ENCODE measurements at regions not wholly inside any gene's neighbourhood (a gene's known extent, or its start where the extent isn't known, plus 50 kb on each side); places are given as distances from the start of the nearest gene placed in this dataset.

DNA sequence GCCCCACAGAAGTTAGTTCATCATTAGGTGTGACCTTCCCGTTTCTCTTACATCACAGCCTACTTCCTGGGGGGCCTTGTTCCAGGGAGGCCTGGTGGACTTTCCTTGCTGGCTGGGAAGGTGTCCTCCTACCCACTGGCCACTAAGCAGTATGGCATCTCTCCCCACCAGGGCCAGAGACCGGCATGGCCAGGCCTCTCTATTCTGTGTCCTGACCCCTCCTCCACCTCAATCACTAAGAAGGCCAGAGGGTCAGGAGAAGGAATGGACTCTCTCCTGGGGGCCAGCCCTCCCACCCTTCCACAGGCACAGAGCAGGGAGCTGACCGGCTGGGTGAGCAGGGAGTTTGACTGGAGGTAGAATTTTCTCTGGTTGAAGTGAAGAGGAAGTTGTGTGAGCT is 81.9 kb downstream of the PJA1 start:
- WGBS (ENCODE audit: extremely low coverage, insufficient coverage, insufficient read length), result no CpG with 5 or more reads among the region's 3 CpGs
- no peak overlapping the region for H3K18ac ChIP-seq (ENCODE audit: low read length)
- H2BK120ac ChIP-seq (ENCODE audit: insufficient read depth, low read length, poor library complexity), result no peak overlapping the region
- peak; percentile 50 to 54 for DNase-seq
- no peaks in the 10 kb centered on the region for H3K9me3 ChIP-seq (ENCODE audit: insufficient read depth, low read depth, low read length)
- no peak overlapping the region for H3K14ac ChIP-seq (ENCODE audit: low read length)
- no peak overlapping the region for H2BK12ac ChIP-seq (ENCODE audit: low read length)
- H3K27me3 ChIP-seq (ENCODE audit: insufficient read depth, low read length), result no peaks in the 10 kb centered on the region
- H4K12ac ChIP-seq (ENCODE audit: low read depth, low read length), result no peak overlapping the region
- no peaks in the 10 kb centered on the region for H3K79me2 ChIP-seq (ENCODE audit: control insufficient read depth, insufficient read depth, low read length, poor library complexity)
- no peaks in the 10 kb centered on the region for H3K36me3 ChIP-seq (ENCODE audit: control insufficient read depth in 1 of 2, insufficient read depth in 2 of 2, low read length in 2 of 2)
- H3K23ac ChIP-seq (ENCODE audit: low read length), result no peak overlapping the region
- no peak overlapping the region for H2AFZ ChIP-seq (ENCODE audit: insufficient read depth, low read length, poor library complexity)
- H3K4me3 ChIP-seq (ENCODE audit: low read depth, low read length), result no peak overlapping the region
- H3K4ac ChIP-seq (ENCODE audit: low read depth, low read length), result no peak overlapping the region
- no peak overlapping the region for H2BK5ac ChIP-seq (ENCODE audit: low read depth, low read length, poor library complexity)
- H3K79me1 ChIP-seq (ENCODE audit: low read length), result peaks cover 5% of the 10 kb centered on the region
- H2AK5ac ChIP-seq (ENCODE audit: low read length), result no peak overlapping the region
- peak overlapping the region; percentile 3 for H3K27ac ChIP-seq (ENCODE audit: low read depth, low read length)
- no peak overlapping the region for H3K4me2 ChIP-seq (ENCODE audit: low read length)
- no peak overlapping the region for H4K91ac ChIP-seq (ENCODE audit: low read depth, low read length)
- no peak overlapping the region for H3K9ac ChIP-seq (ENCODE audit: low read length)
- H3K4me1 ChIP-seq (ENCODE audit: control insufficient read depth in 1 of 2, insufficient read depth in 2 of 2, low read length in 2 of 2), result peaks cover 28 to 36% of the 10 kb centered on the region in 2 experiments
- no peak overlapping the region for H4K8ac ChIP-seq (ENCODE audit: low read depth, low read length)

DNA sequence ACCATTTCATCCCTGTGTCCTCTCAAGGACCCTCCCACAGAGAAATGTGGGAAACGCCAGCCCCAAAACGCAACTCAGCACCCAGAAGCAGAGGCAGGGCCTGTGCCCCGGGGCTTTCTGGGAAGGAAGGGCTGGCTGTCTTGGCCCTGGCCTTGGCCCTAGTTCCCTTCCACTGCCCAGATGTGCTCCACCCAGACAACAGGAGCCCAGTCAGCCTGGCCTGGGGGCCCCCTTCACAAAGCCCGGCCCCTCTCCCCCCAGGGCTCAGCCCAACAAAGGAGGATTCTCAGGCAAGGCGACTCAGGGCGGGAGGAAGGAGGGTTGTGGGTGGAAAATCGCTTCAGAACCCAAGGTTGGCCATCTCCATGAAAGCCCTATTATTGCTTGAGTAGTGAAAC is 82.5 kb downstream of the PJA1 start:
- no peak overlapping the region for H3K4me3 ChIP-seq (ENCODE audit: low read depth, low read length)
- no peak overlapping the region for H4K12ac ChIP-seq (ENCODE audit: low read depth, low read length)
- no peak overlapping the region for H3K4me2 ChIP-seq (ENCODE audit: low read length)
- H3K36me3 ChIP-seq (ENCODE audit: control insufficient read depth in 1 of 2, insufficient read depth in 2 of 2, low read length in 2 of 2), result no peaks in the 10 kb centered on the region
- no peaks in the 10 kb centered on the region for H3K9me3 ChIP-seq (ENCODE audit: insufficient read depth, low read depth, low read length)
- H3K18ac ChIP-seq (ENCODE audit: low read length), result no peak overlapping the region
- no peak overlapping the region for H3K27ac ChIP-seq (ENCODE audit: low read depth, low read length)
- no peak overlapping the region for H2AFZ ChIP-seq (ENCODE audit: insufficient read depth, low read length, poor library complexity)
- peak overlapping the region; percentile 32 for H3K14ac ChIP-seq (ENCODE audit: low read length)
- peak overlapping the region; percentile 49 for H2AK5ac ChIP-seq (ENCODE audit: low read length)
- no peak overlapping the region for H2BK5ac ChIP-seq (ENCODE audit: low read depth, low read length, poor library complexity)
- no peak overlapping the region for H3K23ac ChIP-seq (ENCODE audit: low read length)
- H3K27me3 ChIP-seq (ENCODE audit: insufficient read depth, low read length), result no peaks in the 10 kb centered on the region
- H3K4me1 ChIP-seq (ENCODE audit: control insufficient read depth in 1 of 2, insufficient read depth in 2 of 2, low read length in 2 of 2), result peaks cover 24 to 36% of the 10 kb centered on the region in 2 experiments
- H3K79me2 ChIP-seq (ENCODE audit: control insufficient read depth, insufficient read depth, low read length, poor library complexity), result no peaks in the 10 kb centered on the region
- peak overlapping the region; percentile 59 for H3K4ac ChIP-seq (ENCODE audit: low read depth, low read length)
- WGBS (ENCODE audit: extremely low coverage, insufficient coverage, insufficient read length), result no CpG with 5 or more reads among the region's 7 CpGs
- DNase-seq, result peak; percentile 10 to 12
- H3K79me1 ChIP-seq (ENCODE audit: low read length), result peaks cover 4% of the 10 kb centered on the region
- H2BK12ac ChIP-seq (ENCODE audit: low read length), result peak overlapping the region; percentile 66
- H2BK120ac ChIP-seq (ENCODE audit: insufficient read depth, low read length, poor library complexity), result peak overlapping the region; percentile 58
- no peak overlapping the region for H4K8ac ChIP-seq (ENCODE audit: low read depth, low read length)
- H4K91ac ChIP-seq (ENCODE audit: low read depth, low read length), result peak overlapping the region; percentile 74
- no peak overlapping the region for H3K9ac ChIP-seq (ENCODE audit: low read length)

DNA sequence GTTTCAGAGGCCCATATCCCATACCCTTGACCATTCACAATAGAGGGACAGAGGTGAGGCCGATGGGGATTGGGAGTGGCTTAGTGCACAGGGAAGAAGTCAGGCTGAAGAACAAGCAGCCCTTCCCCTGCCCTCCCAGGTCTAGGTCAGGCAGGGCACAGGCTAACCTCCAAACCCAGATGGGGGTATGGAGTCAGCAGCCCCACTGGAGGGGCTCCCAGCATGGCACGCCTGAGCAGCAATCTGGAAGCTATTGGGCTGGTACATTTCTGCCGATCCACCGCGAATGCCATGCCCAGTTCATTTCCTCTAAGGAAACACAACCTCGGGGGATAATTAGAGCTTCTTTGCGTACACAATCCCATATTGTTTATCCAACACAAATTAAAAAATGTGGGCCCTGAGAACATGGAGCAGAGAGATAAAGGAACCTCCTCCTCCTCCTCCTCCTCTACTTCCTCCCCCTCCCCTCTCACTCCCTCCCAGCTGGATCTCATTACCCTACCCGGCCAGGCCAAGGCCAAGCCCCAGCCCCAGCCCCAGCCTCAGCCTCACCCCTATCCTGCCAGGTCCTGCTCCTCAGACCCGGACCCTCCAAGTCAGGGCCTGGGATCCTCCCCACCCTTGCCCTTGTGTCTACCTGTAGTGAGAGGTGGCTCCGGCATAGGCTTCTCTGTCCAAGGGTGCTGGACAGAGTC is 83.0 kb downstream of the PJA1 start:
- H2BK12ac ChIP-seq (ENCODE audit: low read length), result peak overlapping the region; percentile 66
- no peak overlapping the region for H3K4me3 ChIP-seq (ENCODE audit: low read depth, low read length)
- no peaks in the 10 kb centered on the region for H3K79me2 ChIP-seq (ENCODE audit: control insufficient read depth, insufficient read depth, low read length, poor library complexity)
- H3K9me3 ChIP-seq (ENCODE audit: insufficient read depth, low read depth, low read length), result no peaks in the 10 kb centered on the region
- WGBS (ENCODE audit: extremely low coverage, insufficient coverage, insufficient read length), result no CpG with 5 or more reads among the region's 10 CpGs
- H3K4me1 ChIP-seq (ENCODE audit: control insufficient read depth in 1 of 2, insufficient read depth in 2 of 2, low read length in 2 of 2), result peaks cover 21 to 34% of the 10 kb centered on the region in 2 experiments
- no peak overlapping the region for H3K23ac ChIP-seq (ENCODE audit: low read length)
- H3K27ac ChIP-seq (ENCODE audit: low read depth, low read length), result no peak overlapping the region
- H2AK5ac ChIP-seq (ENCODE audit: low read length), result no peak overlapping the region
- H3K9ac ChIP-seq (ENCODE audit: low read length), result no peak overlapping the region
- H2BK120ac ChIP-seq (ENCODE audit: insufficient read depth, low read length, poor library complexity), result peak overlapping the region; percentile 58
- no peak overlapping the region for H2AFZ ChIP-seq (ENCODE audit: insufficient read depth, low read length, poor library complexity)
- peak in 1 of 2 donors; percentile 11 for DNase-seq
- H3K14ac ChIP-seq (ENCODE audit: low read length), result no peak overlapping the region
- peak overlapping the region; percentile 39 for H4K8ac ChIP-seq (ENCODE audit: low read depth, low read length)
- no peak overlapping the region for H3K4ac ChIP-seq (ENCODE audit: low read depth, low read length)
- peaks cover 4% of the 10 kb centered on the region for H3K79me1 ChIP-seq (ENCODE audit: low read length)
- peak overlapping the region; percentile 74 for H4K91ac ChIP-seq (ENCODE audit: low read depth, low read length)
- no peak overlapping the region for H2BK5ac ChIP-seq (ENCODE audit: low read depth, low read length, poor library complexity)
- H3K4me2 ChIP-seq (ENCODE audit: low read length), result no peak overlapping the region
- no peaks in the 10 kb centered on the region for H3K27me3 ChIP-seq (ENCODE audit: insufficient read depth, low read length)
- no peak overlapping the region for H3K18ac ChIP-seq (ENCODE audit: low read length)
- no peak overlapping the region for H4K12ac ChIP-seq (ENCODE audit: low read depth, low read length)
- H3K36me3 ChIP-seq (ENCODE audit: control insufficient read depth in 1 of 2, insufficient read depth in 2 of 2, low read length in 2 of 2), result no peaks in the 10 kb centered on the region

DNA sequence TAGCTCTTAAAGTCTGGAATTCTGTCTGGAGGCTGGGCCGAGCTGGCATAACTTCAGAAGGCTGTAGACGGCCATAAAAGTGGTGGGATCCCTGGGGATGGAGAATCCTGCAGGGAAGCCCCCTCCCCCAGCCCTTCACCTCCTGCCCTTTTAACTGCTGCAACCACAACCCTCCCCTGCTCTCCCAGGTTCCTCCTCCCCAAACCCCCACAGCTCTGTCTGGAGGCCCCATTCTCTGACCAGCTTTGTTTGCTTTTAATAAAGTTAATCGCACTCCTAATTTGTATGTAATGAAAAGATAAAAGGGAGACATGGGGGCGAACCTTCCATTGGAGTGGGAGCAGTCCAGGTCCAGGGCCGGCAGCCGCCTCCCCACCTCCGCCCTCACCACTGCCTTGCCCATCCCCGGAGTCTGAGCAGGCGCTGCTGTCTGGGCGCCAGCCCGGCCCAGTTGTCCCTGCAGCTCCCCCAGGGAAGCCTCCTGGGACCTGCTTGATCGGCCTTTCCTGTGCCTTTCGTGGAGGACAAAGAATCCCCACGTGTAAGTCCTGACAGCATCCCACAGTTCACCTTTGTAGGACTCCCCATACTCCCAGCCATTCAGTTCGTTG is 84.3 kb downstream of the PJA1 start:
- no peak for DNase-seq
- no peaks in the 10 kb centered on the region for H3K27me3 ChIP-seq (ENCODE audit: insufficient read depth, low read length)
- peaks cover 21 to 32% of the 10 kb centered on the region in 2 experiments for H3K4me1 ChIP-seq (ENCODE audit: control insufficient read depth in 1 of 2, insufficient read depth in 2 of 2, low read length in 2 of 2)

More for the DNA sequence above, 84.3 kb downstream of the PJA1 start:
- Histone ChIP-seq H2BK5ac (ENCODE audit: low read depth, low read length, poor library complexity) (no peak overlapping the region), H2BK120ac (ENCODE audit: insufficient read depth, low read length, poor library complexity) (no peak overlapping the region), H2AK5ac (ENCODE audit: low read length) (no peak overlapping the region), H3K4me2 (ENCODE audit: low read length) (no peak overlapping the region), H3K18ac (ENCODE audit: low read length) (no peak overlapping the region), H3K36me3 (ENCODE audit: control insufficient read depth in 1 of 2, insufficient read depth in 2 of 2, low read length in 2 of 2) (no peaks in the 10 kb centered on the region), H3K9ac (ENCODE audit: low read length) (no peak overlapping the region), H3K27ac (ENCODE audit: low read depth, low read length) (no peak overlapping the region), H4K91ac (ENCODE audit: low read depth, low read length) (no peak overlapping the region), H4K12ac (ENCODE audit: low read depth, low read length) (no peak overlapping the region), H3K4me3 (ENCODE audit: low read depth, low read length) (no peak overlapping the region), H3K23ac (ENCODE audit: low read length) (no peak overlapping the region), H3K9me3 (ENCODE audit: insufficient read depth, low read depth, low read length) (no peaks in the 10 kb centered on the region), H3K4ac (ENCODE audit: low read depth, low read length) (no peak overlapping the region), H2AFZ (ENCODE audit: insufficient read depth, low read length, poor library complexity) (no peak overlapping the region), H4K8ac (ENCODE audit: low read depth, low read length) (no peak overlapping the region), H3K79me1 (ENCODE audit: low read length) (peaks cover 4% of the 10 kb centered on the region), H3K14ac (ENCODE audit: low read length) (no peak overlapping the region), H2BK12ac (ENCODE audit: low read length) (no peak overlapping the region), H3K79me2 (ENCODE audit: control insufficient read depth, insufficient read depth, low read length, poor library complexity) (no peaks in the 10 kb centered on the region)
- WGBS (ENCODE audit: extremely low coverage, insufficient coverage, insufficient read length), result no CpG with 5 or more reads among the region's 15 CpGs
